ENCODE measurements at regions not wholly inside any gene's neighbourhood (a gene's known extent, or its start where the extent isn't known, plus 50 kb on each side); places are given as distances from the start of the nearest gene placed in this dataset.
"Not testable (repeated sequence)": the region's sequence is repeated elsewhere in the genome, so short reads cannot be mapped to it uniquely, and the experiment has no call there.

GRCh38 chr6:120935908-120936307 lies 398.4 kb downstream of the TBC1D32 start:
- TF ChIP-seq CTCF (IDR thresholded peaks at IDR 0.05; ENCODE audit: insufficient read depth, low read length), result no peak
- DNase-seq (ENCODE audit: low read depth), result no peak

GRCh38 chr6:120935016-120935415 lies 399.3 kb downstream of the TBC1D32 start:
- no peak overlapping the region for H3K4me3 ChIP-seq (ENCODE audit: low read depth, low read length)
- DNase-seq (ENCODE audit: low read depth), result no peak
- no peak for TF ChIP-seq CTCF (IDR thresholded peaks at IDR 0.05; ENCODE audit: insufficient read depth, low read length)

More at GRCh38 chr6:120935908-120936307, 398.4 kb downstream of the TBC1D32 start:
- H3K4me3 ChIP-seq (ENCODE audit: low read depth, low read length), result no peak overlapping the region

GRCh38 chr6:120931520-120932180 lies 402.6 kb downstream of the TBC1D32 start:
- not testable (repeated sequence) for H3K4me3 ChIP-seq (ENCODE audit: low read depth, low read length); DNase-seq (ENCODE audit: low read depth)

GRCh38 chr6:120930500-120930899 lies 403.8 kb downstream of the TBC1D32 start:
- not testable (repeated sequence) for H3K4me3 ChIP-seq (ENCODE audit: low read depth, low read length); DNase-seq (ENCODE audit: low read depth)

- TF ChIP-seq CTCF (IDR thresholded peaks at IDR 0.05; ENCODE audit: insufficient read depth, low read length), result no peak
- no peak for DNase-seq (ENCODE audit: low read depth)
- H3K4me3 ChIP-seq (ENCODE audit: low read depth, low read length), result no peak overlapping the region
These were observed 410.1 kb downstream of the TBC1D32 start for GRCh38 chr6:120924214-120924613.

GRCh38 chr6:120918137-120918536 lies 416.1 kb downstream of the TBC1D32 start:
- H3K4me3 ChIP-seq (ENCODE audit: low read depth, low read length), result no peak overlapping the region
- TF ChIP-seq CTCF (IDR thresholded peaks at IDR 0.05; ENCODE audit: insufficient read depth, low read length), result no peak
- no peak for DNase-seq (ENCODE audit: low read depth)

GRCh38 chr6:120916844-120917243 lies 417.4 kb downstream of the TBC1D32 start:
- TF ChIP-seq CTCF (IDR thresholded peaks at IDR 0.05; ENCODE audit: insufficient read depth, low read length), result no peak
- no peak overlapping the region for H3K4me3 ChIP-seq (ENCODE audit: low read depth, low read length)
- no peak for DNase-seq (ENCODE audit: low read depth)

- DNase-seq (ENCODE audit: low read depth), result no peak
- H3K4me3 ChIP-seq (ENCODE audit: low read depth, low read length), result no peak overlapping the region
- no peak for TF ChIP-seq CTCF (IDR thresholded peaks at IDR 0.05; ENCODE audit: insufficient read depth, low read length)
These were observed 420.8 kb downstream of the TBC1D32 start for GRCh38 chr6:120913486-120913885.

Data from fibroblast of the aortic adventitia (primary cell).